A673 (cell line): ENCODE measurements at regions not wholly inside any gene's neighbourhood (a gene's known extent, or its start where the extent isn't known, plus 50 kb on each side); places are given as distances from the start of the nearest gene placed in this dataset.

Experiments
- CTCF ChIP-seq: fragments of 300-800, 200-600 bp; sonication (generic); conservative IDR thresholded peaks from 2 replicates; pipeline ENCODE4 v1.5.1; 2017; ENCODE audit warnings: low read depth, mild to moderate bottlenecking, antibody characterized with exemption, low read length, moderate library complexity, mixed read lengths
- EZH2 ChIP-seq: fragments of 200-600 bp; sonication (generic); IDR thresholded peaks from 2 replicates; pipeline ENCODE4 v1.6.1; 2017; ENCODE audit warnings: borderline replicate concordance, low read depth, mild to moderate bottlenecking, mixed read lengths, antibody characterized with exemption, low read length; ENCODE audit not compliant: poor library complexity, severe bottlenecking

- TF ChIP-seq CTCF, result no peak
- TF ChIP-seq EZH2, result no peak
Observed at GRCh38 chrX:64739792-64740378, 236.4 kb downstream of the ZC4H2 start.
